Gastroesophageal sphincter (tissue), 3 donors: ENCODE measurements at regions not wholly inside any gene's neighbourhood (a gene's known extent, or its start where the extent isn't known, plus 50 kb on each side); places are given as distances from the start of the nearest gene placed in this dataset.

Experiments used
- CTCF ChIP-seq, 4 experiments: fragments of 200-600 bp in 2 of 4; fragments of 450-650 bp in 2 of 4; sonication (generic) in 1 of 4; IDR thresholded peaks; one replicate each; pipeline ENCODE4 v1.5.1; 2017 to 2019; ENCODE audit warnings: antibody characterized with exemption in 4 of 4, mild to moderate bottlenecking in 2 of 4, moderate library complexity in 2 of 4
- POLR2A ChIP-seq, 2 donors: fragments of 450-650 bp; IDR thresholded peaks; one replicate each; pipeline ENCODE4 v1.6.1; 2017; ENCODE audit warnings: antibody characterized with exemption in 2 of 2, mild to moderate bottlenecking in 2 of 2, moderate library complexity in 1 of 2

- TF ChIP-seq POLR2A (IDR thresholded peaks at IDR 0.05) = no peak
- TF ChIP-seq CTCF (IDR thresholded peaks at IDR 0.05) = no peak
These were observed 1065.2 kb downstream of the ZPLD1 start for GRCh38 chr3:103499967-103500366.
